GM13976 (cell line): ENCODE measurements at regions not wholly inside any gene's neighbourhood (a gene's known extent, or its start where the extent isn't known, plus 50 kb on each side); places are given as distances from the start of the nearest gene placed in this dataset.
"Not testable (repeated sequence)": the region's sequence is repeated elsewhere in the genome, so short reads cannot be mapped to it uniquely, and the experiment has no call there.

ENCODE experiments used
- DNase-seq: peaks from one replicate; pipeline ENCODE4 v3.0.0; 2012; ENCODE audit warnings: low spot score
- CTCF ChIP-seq: IDR thresholded peaks from 2 replicates; pipeline ENCODE4 v1.5.1; 2012; ENCODE audit warnings: borderline replicate concordance, mild to moderate bottlenecking; ENCODE audit not compliant: insufficient read depth; ENCODE audit errors: extremely low read depth, missing control alignments, control extremely low read depth
- in situ Hi-C: fragments of 300-500 bp; cut with MboI; formaldehyde crosslinking; loops from one replicate; pipeline ENCODE4 v1.12.0; 2022; ENCODE audit warnings: low sequenced_read_pairs, mixed read lengths, inconsistent platforms; ENCODE audit not compliant: unreplicated experiment

- in situ Hi-C loops = no loop called here
- no peak for DNase-seq
Measured at GRCh38 chr7:79664884-79665676, 211.6 kb upstream of the MAGI2 start.

GRCh38 chr7:79658304-79658703 lies 204.8 kb upstream of the MAGI2 start:
- no peak for DNase-seq
- no peak for TF ChIP-seq CTCF
- in situ Hi-C loops = no loop called here

More at GRCh38 chr7:79664884-79665676, 211.6 kb upstream of the MAGI2 start:
- no peak for TF ChIP-seq CTCF

- no peak for TF ChIP-seq CTCF
- no peak for DNase-seq
- in situ Hi-C loops = no loop called here
Measured at GRCh38 chr7:79653136-79653631, 199.7 kb upstream of the MAGI2 start.

- in situ Hi-C loops = no loop called here
- DNase-seq = no peak
- TF ChIP-seq CTCF = no peak
Measured at GRCh38 chr7:79652619-79653018, 199.2 kb upstream of the MAGI2 start.

GRCh38 chr7:79647711-79648110 lies 194.2 kb upstream of the MAGI2 start:
- in situ Hi-C loops = no loop called here

GRCh38 chr7:79646278-79646677 lies 192.8 kb upstream of the MAGI2 start:
- DNase-seq = no peak
- TF ChIP-seq CTCF = no peak
- in situ Hi-C loops = no loop called here

More at GRCh38 chr7:79647711-79648110, 194.2 kb upstream of the MAGI2 start:
- no peak for TF ChIP-seq CTCF
- DNase-seq = no peak

- TF ChIP-seq CTCF = no peak
- no peak for DNase-seq
- in situ Hi-C loops = no loop called here
Measured at GRCh38 chr7:79636849-79637248, 183.4 kb upstream of the MAGI2 start.

- DNase-seq, in situ Hi-C loops: not testable (repeated sequence)
Measured at GRCh38 chr7:79625921-79626320, 172.5 kb upstream of the MAGI2 start.
